Kidney (tissue), 13 donors: ENCODE measurements at regions not wholly inside any gene's neighbourhood (a gene's known extent, or its start where the extent isn't known, plus 50 kb on each side); places are given as distances from the start of the nearest gene placed in this dataset.

Source experiments
- DNase-seq, 5 donors: peaks; one replicate each; pipeline ENCODE4 v3.0.0-alpha.2; 2013 to 2020
- FAIRE-seq: peaks from 2 replicates; lab custom pipeline; 2012; peaks lifted over from hg19 to GRCh38; lab: Jason Lieb, UNC
- H3K27ac ChIP-seq, 2 donors: one replicate each; pipeline ENCODE4 v1.7.0; 2013; ENCODE audit warnings: low read depth in 2 of 2, low read length in 2 of 2, inconsistent platforms in 1 of 2
- H3K27me3 ChIP-seq: one replicate; pipeline ENCODE4 v1.7.1; 2013; ENCODE audit warnings: low read length, inconsistent platforms; ENCODE audit not compliant: control insufficient read depth, insufficient read depth
- H3K36me3 ChIP-seq, 3 donors: one replicate each; pipeline versions ENCODE4 v1.7.0 to v1.7.1; 2013; ENCODE audit warnings: low read length in 3 of 3, control low read depth in 1 of 3, inconsistent platforms in 1 of 3; ENCODE audit not compliant: insufficient read depth in 3 of 3, control insufficient read depth in 2 of 3
- H3K4me1 ChIP-seq, 3 donors: one replicate each; pipeline versions ENCODE4 v1.7.0 to v1.7.1; 2013; ENCODE audit warnings: low read length in 3 of 3, inconsistent platforms in 1 of 3, low read depth in 1 of 3; ENCODE audit not compliant: control insufficient read depth in 2 of 3, insufficient read depth in 2 of 3
- H3K4me3 ChIP-seq, 3 donors: one replicate each; pipeline versions ENCODE4 v1.7.0 to v1.8.1; 2013; ENCODE audit warnings: low read length in 3 of 3, control low read depth in 1 of 3, inconsistent platforms in 1 of 3
- H3K9ac ChIP-seq, 3 donors: one replicate each; pipeline versions ENCODE4 v1.7.0 to v1.7.1; 2013; ENCODE audit warnings: low read length in 3 of 3, control low read depth in 1 of 3, inconsistent platforms in 1 of 3
- H3K9me3 ChIP-seq, 3 donors: one replicate each; pipeline versions ENCODE4 v1.7.0 to v1.7.1; 2013; ENCODE audit warnings: low read length in 3 of 3, control low read depth in 1 of 3, inconsistent platforms in 1 of 3; ENCODE audit not compliant: control insufficient read depth in 2 of 3, insufficient read depth in 1 of 3
- intact Hi-C: fragments of 100-400 bp; cut with DNase I; formaldehyde crosslinking; loops from one replicate; pipeline ENCODE4 v1.11.1; 2022
- TF ChIP-seq, protein P1 (sequence below): IDR thresholded peaks from 3 replicates; pipeline ENCODE4 v1.5.1; 2012; ENCODE audit warnings: mild to moderate bottlenecking, moderate library complexity, borderline replicate concordance; ENCODE audit not compliant: insufficient read depth; ENCODE audit errors: extremely low read depth
- donor health status: control.
- donor health status: control.
- donor health status: control.
- donor health status: control.
- donor health status: control.
- donor health status: DM: yes; HTN: yes; CAD: no.
- donor health status: Normal renal cell carcinoma (clear cell type).

DNA sequence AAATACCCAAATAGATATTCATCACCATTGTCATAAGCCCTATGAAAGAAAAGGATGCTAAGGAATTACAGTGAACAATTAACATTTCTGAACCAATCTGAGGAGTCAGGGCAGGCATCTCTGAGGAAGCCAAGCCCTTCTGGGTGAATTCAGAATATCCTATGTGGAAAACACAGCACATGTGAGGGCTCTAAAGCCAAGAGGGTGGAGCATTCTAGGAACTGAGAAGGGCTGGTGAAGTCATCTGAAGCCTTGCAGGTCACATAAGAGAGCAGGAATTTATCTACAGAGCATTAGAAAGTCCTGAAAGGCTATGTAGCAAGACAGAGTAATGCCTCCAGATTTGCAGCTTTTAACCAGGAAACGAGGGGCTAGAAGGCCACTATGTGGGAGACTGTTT lies 195.7 kb downstream of the SPATA18 start:
- H3K27me3 ChIP-seq = no peaks in the 10 kb centered on the region
- no peak overlapping the region for H3K27ac ChIP-seq
- H3K9me3 ChIP-seq = no peaks in the 10 kb centered on the region
- TF ChIP-seq, protein P1, sequence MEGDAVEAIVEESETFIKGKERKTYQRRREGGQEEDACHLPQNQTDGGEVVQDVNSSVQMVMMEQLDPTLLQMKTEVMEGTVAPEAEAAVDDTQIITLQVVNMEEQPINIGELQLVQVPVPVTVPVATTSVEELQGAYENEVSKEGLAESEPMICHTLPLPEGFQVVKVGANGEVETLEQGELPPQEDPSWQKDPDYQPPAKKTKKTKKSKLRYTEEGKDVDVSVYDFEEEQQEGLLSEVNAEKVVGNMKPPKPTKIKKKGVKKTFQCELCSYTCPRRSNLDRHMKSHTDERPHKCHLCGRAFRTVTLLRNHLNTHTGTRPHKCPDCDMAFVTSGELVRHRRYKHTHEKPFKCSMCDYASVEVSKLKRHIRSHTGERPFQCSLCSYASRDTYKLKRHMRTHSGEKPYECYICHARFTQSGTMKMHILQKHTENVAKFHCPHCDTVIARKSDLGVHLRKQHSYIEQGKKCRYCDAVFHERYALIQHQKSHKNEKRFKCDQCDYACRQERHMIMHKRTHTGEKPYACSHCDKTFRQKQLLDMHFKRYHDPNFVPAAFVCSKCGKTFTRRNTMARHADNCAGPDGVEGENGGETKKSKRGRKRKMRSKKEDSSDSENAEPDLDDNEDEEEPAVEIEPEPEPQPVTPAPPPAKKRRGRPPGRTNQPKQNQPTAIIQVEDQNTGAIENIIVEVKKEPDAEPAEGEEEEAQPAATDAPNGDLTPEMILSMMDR = no peak
- FAIRE-seq (no peak), DNase-seq (no peak)
- H3K4me3 ChIP-seq = no peak overlapping the region
- H3K4me1 ChIP-seq = peaks cover 0 to 7% (median 0%) of the 10 kb centered on the region in 3 donors
- intact Hi-C loops = no loop called here
- no peak overlapping the region for H3K9ac ChIP-seq
- no peaks in the 10 kb centered on the region for H3K36me3 ChIP-seq

DNA sequence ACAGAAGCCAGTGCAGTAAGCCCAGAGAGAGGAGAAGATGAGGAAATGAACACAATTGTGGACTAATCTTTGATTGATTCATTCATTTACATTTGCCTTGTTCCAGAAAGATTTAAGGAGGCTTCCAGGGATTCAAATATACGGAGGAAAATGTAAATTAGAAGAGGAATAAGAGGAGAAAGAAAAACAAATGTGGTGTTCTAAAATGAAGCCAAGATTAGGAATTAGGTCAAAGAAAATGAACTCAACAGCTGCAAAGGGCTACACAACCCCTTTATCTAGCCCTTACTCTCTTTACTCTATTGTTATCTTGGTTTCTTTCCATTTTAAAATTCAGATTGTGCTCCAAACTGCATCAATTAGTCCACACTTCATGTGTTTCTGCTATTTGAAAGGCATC lies 196.8 kb downstream of the SPATA18 start:
- H3K27ac ChIP-seq = no peak overlapping the region
- no peaks in the 10 kb centered on the region for H3K9me3 ChIP-seq
- H3K4me1 ChIP-seq = peaks cover 0 to 7% (median 0%) of the 10 kb centered on the region in 3 donors
- DNase-seq (no peak), FAIRE-seq (no peak)
- intact Hi-C loops = no loop called here
- H3K4me3 ChIP-seq = no peak overlapping the region
- TF ChIP-seq, protein P1 = no peak
- H3K9ac ChIP-seq = no peak overlapping the region
- H3K36me3 ChIP-seq = no peaks in the 10 kb centered on the region
- H3K27me3 ChIP-seq = no peaks in the 10 kb centered on the region

DNA sequence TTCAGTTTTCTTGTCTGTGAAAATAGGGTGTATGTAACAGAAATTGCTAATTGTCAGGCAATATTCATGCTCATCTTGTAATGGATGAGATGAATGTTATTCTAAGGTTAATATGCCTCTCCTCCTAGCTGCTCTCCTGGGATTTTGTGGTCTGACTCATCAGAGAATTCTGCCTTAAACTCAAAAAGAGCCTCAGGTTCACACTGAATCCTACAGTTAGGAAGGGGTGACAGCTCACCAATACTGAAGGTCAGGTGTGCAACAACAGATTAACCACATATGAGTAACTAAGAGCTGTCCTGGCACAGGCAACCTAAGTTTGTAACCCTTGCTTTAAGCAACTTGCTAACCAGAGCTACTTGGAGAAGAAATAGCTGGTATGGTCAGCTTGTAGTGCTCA lies 197.7 kb downstream of the SPATA18 start:
- FAIRE-seq = no peak
- Histone ChIP-seq H3K9ac (no peak overlapping the region), H3K36me3 (no peaks in the 10 kb centered on the region), H3K4me1 (peaks cover 0 to 7% (median 0%) of the 10 kb centered on the region in 3 donors), H3K9me3 (no peaks in the 10 kb centered on the region), H3K27ac (no peak overlapping the region), H3K27me3 (no peaks in the 10 kb centered on the region), H3K4me3 (no peak overlapping the region)
- TF ChIP-seq, protein P1 = no peak
- no peak for DNase-seq
- intact Hi-C loops = no loop called here

DNA sequence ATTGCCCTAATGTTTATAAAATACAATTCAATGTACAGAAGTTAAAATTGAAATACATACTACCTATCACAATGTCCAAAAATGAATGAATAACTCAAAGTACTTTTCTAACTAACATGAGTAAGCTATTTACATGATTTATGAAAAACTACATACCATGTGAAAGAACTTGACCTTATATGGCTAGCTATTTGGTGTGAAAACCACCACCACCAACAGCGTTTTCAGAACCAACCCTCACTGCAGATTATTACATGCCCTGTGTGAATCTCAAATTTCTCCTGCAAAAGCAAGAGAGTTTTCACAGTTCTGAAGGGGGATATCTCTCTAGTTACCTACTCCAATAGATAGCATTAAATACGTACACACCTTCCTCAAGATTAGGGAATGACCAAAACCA lies 198.5 kb downstream of the SPATA18 start:
- Histone ChIP-seq H3K9ac (no peak overlapping the region), H3K36me3 (no peaks in the 10 kb centered on the region), H3K27ac (no peak overlapping the region), H3K4me1 (peaks cover 0 to 5% (median 0%) of the 10 kb centered on the region in 3 donors), H3K4me3 (no peak overlapping the region), H3K9me3 (no peaks in the 10 kb centered on the region), H3K27me3 (no peaks in the 10 kb centered on the region)
- intact Hi-C loops = no loop called here
- DNase-seq = no peak
- TF ChIP-seq, protein P1 = no peak
- FAIRE-seq = no peak
